Stimulated activated CD4-positive, alpha-beta T cell treated with anti-CD3 and anti-CD28 coated beads, Interleukin-4, amount 100 ng/mL, for 4 hours (primary cell): ENCODE measurements at regions not wholly inside any gene's neighbourhood (a gene's known extent, or its start where the extent isn't known, plus 50 kb on each side); places are given as distances from the start of the nearest gene placed in this dataset.

Source experiments
- DNase-seq, 2 experiments: peaks; one replicate each; pipeline ENCODE4 v3.0.0-alpha.2; 2020

DNA sequence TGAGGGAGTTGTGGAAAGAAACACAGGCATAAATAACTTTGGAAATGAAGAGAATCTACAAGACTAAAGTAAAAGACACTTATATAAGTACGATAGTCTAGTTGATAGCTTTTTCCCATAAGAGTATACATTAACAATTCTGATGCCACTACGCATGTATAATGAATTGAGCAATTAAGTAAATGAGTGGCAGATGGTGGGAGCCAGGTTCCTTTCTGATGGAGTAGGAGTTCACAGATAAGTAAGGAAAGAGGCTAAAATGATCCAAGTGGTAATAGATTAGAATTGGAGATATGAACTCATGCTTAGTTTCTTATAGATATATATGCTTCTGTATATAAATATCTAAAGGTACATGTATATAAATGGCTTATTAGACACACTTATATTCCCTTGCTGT is 368.3 kb downstream of the FAM181B start:
- DNase-seq: no peak

DNA sequence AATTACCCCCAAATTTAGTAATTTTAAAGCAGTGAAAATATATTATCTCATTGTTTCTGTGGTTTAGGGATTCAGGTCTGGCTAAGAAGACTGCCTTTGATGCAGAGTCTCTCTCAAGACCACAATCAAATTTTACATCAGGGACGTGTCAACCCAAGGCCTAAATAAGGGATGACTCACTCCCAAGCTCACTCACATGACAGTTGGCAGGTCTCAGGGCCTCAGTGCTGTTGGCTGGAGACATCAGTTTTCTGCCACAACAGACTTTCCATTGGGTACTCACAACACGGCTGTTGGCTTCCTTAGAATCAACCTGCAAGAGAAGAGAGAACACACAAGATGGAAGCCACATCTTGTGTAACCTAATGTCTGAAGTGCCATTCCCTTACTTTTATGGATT is 377.3 kb downstream of the FAM181B start:
- DNase-seq: no peak

DNA sequence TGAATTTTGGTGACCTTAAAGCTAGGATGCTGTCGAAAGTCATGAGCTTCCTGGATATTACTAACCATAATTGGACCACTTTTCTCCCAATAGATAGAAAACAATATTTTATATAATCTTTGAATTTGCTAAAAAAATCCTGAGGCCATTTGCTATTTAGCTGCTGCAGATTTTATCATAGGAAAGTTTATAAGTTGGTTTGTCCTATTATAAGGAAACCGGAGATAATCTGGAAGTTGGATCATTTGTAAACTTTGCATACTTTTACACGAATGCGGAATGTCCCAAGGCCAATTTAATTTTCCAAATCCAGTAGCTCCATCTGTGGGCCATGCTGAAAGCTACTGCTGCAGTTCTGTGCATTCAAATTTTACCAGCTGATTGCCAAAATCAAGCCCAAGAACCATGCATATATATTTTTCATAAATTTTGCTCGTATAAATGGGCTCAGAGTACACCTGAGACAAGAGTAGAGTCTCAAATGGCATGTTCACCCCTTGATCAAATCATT is 378.3 kb downstream of the FAM181B start:
- DNase-seq: no peak

DNA sequence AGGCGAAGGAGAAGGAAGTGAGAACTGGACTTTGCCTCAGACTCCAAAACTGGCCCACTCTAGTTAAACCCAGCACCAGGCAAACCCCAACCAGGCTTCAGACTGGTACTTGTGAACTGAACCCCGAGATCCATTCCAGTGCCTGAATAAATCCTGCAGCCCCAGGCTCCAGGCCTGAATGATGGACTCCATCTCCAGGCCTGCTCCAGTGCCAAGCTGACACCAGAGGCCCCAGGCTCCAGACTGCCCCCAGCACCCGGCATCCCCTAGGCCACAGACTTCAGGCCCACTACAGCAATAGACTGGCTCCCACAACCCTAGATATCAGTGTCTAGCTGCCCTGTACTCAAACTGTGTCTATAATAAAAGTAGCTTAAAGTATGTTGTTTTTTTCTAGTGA is 406.8 kb downstream of the FAM181B start:
- DNase-seq: no peak

DNA sequence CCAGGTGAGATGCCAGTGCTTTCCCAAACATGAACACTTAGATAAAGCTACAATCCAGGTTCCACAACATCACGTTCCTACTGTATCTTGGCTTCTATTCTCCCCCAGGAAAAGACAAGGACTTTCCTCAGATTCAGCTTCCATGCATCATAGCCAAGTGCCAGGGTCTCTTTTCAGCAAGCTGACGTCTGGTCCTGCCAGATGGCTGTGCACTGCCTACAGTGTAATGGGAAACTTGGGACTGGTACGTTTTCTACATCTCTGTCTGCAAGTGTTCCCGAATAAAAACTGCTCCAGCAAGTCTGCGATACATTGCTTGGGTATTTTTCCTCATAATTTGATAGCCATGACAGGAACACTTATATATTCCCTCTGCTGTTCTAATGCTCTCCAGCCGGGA is 412.5 kb downstream of the FAM181B start:
- DNase-seq: no peak

DNA sequence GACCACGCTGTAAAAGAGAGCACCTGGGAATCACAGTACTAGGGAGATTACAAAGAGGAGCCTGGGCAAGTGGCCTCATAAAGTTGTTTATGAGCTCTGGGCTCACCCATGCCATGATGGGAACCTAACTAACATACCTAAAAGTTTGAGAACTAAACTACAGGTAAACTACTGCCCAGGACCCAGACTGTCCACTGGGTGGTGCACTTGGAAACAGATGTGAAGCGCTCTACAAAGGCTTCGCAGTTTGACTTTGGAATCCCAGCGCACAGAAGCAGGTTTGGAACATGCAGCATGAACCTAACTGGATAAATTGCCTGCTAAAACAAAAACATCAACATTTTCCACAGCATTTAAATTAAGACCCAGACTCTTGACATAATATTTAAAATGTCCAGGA is 418.6 kb downstream of the FAM181B start:
- no peak for DNase-seq

DNA sequence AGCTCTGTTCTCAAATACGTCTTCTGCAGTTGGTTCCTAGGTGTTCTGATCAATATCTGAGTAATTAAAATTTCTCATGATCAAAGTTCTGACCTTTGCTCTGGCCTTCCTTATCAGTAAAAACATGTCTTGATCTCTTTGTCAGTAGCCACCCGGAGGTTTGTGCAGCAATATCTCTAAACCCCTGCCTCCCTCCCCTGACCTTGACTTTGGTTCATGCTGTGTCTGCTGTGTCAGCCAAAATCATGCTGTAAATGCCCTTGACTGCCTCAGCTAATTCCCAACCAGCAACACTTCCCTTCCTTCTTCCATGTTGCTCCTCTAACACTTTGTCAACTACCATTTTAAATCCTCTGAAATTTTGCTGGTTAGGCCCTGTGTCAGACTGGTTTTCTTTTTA is 424.7 kb downstream of the FAM181B start:
- DNase-seq: no peak

DNA sequence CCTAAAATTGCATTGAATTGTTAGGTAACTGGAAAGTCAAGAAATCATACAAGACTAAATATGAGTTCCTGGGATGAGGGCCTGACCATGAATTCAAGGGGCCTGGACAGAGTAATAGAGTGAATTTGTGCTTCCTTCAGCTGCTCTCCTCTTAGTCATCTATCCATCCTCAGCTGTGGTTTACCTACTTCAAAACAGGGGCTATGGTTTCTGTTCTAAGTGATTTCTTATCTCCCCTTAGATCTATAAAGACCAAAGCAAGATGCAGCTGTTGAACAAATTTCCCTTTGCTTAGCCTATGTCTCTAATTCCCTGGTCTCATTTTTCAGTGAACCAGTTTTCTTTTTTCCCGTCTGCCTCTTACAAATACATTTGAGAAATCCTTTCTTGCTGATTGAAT is 428.5 kb downstream of the FAM181B start:
- DNase-seq: no peak

DNA sequence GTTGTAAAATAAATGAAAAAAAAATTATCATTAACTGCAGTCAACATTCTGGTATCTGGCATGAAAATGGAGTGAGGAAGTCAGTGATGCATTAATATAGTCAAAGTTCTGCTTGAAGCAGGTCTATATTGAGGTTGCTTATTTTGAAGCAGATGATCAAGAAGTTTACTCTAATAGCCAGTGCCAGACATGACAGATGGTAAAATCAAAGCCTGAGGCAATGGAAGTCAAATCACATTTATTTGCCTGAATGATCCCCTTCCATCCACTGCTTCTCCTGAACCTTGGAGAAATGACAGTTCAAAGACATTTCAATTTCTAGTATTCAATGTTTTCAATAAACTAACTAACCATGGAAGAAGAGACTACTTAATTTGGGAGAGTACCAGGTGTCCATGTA is 430.0 kb downstream of the FAM181B start:
- DNase-seq: no peak

DNA sequence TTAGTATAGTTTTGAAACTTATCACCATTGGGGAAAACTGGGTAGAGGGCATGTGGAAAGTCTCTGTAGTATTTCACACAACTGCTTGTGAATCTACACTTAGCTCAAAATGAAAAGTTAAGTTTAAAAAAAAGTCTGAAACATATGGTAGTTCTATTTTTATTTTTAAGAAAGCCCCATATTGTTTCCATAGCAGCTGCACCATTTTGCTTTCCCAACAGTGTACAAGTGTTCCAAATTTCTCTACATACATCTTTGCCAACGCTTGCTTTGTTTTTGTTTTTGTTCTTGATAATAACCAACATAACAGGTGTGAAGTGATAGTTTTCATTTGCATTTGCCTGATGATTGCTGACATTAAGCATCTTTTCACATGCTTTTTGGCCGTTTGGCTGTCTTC is 445.2 kb downstream of the FAM181B start:
- DNase-seq: no peak

DNA sequence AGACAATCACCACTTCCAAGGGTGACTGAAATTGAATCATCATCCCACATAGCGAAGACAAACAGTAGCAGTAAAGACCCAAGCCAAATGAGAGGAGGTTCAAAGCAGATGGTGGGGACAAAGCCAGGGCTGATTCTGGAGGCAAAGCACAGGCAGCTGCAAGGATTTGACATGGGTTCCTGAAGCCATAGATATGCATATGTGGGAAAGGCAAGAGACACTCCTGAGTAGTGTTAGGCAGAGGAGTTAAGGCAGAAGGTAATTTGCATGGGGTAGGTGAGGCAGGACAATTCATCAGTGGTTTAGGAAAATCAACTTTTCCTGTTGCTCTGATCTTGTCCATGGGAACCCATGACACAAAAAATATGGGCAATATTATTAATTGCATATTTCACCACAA is 462.8 kb downstream of the FAM181B start:
- no peak for DNase-seq

DNA sequence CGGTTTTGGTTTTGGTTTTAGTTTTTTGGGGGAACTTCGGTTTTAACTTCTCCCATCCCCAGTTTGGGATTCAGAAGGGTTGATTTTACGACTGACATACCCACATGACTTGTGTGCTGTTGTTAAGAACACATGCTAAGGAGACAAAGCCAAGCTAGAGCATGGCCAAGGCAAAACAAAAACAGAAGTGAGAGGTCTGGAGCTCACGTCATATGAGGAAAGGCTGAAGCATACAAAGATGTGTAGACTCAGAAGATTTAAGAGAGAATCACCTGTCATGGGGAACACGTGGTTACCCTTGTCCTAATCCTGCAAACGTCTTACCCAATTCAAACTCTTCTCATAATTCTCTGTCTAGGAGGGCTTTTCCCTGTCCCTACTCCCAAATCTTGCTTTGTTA is 465.0 kb downstream of the FAM181B start:
- DNase-seq: no peak

DNA sequence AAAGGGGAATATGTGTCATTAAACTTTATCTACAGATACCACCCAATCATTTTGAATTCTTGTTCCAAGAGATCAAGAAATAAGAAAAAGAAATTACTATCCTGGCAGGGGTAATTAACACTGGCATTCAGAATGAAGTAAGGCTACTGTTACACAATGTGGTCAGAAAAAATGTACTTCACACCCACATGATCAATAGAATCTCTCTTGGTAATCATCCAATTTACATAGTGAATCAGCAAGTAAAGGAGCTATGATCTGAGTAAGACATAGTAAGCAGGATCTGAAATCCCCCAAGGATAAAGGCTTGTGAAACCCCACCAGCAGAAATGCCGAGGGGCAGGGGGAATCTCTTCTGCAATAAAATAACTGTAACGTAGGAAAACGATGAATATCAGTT is 466.5 kb downstream of the FAM181B start:
- DNase-seq: no peak

DNA sequence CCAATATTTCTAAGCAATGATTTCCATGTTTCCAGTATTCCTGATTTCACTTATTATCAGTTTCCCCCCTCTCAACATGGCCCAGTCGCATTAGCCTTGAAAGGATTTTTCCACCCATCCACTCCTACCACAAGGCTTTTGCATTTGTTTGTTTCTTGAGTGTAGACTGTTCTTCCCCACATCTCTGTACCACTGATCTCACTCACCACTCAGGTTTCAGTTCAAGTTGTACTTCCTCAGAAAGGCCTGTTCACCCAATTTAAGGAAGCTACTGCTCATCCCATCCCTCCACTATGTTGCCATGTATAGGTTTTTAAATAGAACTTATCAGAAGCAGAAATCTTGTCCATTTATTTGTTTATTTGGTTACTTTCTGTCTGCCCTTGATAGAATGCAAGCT is 472.3 kb downstream of the FAM181B start:
- no peak for DNase-seq

DNA sequence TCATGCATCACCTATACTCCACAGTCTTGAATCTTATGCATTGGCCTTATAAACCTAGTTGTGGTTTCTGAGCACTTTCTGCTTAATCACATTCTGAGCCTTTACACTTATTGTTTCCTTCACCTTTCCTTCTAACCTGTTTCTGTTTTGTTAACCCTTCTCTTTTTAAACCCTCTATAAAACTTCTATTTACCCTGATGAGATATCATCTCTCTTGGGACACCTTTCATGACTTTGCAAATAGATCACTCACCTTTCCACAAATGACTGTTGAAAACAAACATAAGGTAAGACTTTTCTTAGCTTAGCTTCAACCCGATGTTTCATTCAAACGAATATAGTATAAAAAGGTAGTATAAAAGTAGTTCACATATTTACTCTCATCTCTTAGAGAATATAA is 483.6 kb downstream of the FAM181B start:
- no peak for DNase-seq

DNA sequence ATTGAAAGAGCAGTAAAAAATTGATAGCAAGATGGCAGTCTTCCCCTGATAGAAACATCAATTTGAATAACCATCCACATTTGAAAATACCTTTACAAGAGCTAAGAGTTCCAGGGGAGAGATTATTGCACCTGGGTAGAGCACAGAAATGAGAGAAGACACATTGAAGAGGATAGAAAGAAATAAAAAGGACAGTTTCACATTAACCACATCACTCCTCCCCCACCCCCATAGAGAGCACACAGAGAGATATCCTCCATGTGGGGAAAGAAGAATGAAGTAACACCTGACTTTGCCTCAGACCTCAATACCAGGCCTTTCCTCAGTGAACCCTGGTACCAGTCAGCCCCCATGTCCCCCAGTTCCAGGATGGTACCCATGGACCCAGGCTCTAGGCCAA is 486.7 kb downstream of the FAM181B start:
- DNase-seq: no peak

DNA sequence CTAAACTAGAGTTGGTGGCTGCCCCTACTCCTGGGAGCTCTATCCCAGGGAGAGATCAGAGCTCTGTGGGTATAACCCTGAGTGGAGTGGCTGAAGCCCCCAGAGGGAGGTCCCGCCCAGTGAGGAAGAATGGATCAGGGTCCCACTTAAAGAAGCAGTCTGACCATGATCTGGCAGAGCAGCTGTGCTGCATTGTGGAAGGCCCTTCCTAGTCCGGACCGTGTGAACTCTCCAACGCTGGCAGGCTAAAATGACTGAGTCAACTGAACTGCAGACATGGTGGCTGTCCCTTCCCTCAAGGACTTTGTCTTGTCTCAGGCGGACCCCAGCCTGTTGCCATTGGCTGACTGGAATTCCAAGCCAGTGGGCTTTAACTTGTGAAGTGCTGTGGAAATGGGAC is 494.2 kb downstream of the FAM181B start:
- DNase-seq: no peak

DNA sequence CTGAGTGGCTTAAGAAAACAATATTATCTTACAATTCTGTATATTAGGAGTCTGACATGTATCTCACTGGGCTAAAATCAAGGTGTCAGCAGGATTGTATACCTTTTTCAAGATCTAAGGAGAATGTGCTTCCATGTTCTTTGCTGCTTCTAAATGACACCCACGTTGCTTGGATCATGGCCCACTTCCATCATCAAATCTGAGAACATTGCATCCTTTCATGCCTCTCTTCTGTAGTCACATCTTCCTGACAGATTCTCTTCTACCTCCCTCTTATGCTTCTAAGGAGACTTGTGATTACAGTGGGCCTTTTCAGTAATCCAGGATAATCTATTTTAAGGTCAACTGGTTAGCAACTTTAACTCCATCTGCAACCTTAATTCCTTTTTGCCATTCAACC is 499.4 kb downstream of the FAM181B start:
- DNase-seq: no peak

DNA sequence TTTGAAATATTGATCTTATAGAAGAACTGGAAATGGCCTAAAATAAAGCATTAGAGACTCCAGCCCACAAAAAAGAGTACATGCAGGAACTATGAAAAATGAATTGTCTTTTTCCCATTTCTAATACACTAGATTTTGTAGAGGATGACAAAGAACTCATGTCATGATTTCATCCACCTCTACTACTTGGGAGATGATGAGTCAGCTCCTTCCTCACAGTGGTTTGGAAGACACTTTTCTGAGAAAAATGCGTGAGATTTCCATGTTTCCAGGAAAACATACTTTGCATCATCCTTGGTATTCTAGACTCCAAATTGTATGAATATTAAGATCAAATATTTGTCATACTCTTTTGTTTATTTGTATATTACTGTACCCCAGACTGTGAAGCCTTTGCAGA is 500.5 kb downstream of the FAM181B start:
- DNase-seq: no peak

DNA sequence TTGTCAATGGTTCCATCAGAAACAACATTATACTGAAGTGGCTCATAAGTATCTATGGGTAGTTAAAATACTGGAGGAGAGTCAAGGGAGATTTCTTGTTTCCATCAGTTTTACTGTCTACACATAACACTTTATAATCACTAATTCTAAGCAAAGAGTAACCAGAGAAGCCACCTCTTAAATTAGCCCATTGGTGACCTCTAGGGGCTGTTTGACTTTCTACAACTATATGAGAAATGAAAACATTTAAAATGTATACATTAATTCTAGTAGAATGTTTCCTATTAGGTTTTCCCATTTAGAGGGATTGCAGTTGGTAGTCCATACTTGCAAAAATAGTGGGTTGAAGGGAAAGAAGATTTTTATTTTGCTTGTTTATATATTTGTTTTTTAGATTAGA is 504.3 kb downstream of the FAM181B start:
- no peak for DNase-seq

DNA sequence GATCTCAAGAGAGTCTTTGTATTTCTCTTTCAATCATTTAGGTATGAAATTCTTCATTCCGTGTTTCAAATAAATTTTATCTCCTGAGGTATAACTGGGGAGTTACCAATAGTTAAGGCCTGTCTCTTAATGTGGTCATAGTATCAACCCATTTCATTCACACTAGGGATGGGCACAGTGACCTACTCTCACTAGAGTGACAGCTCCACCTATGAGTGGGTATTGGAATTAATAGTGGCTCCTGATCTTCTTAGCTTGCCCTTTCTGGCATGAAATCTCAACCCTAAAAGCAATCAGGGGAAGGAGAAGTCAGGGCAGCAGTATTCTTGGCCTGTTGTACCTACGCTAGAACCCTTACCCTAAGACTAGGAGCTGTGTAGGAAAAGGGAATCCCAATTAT is 507.7 kb downstream of the FAM181B start:
- DNase-seq: no peak

DNA sequence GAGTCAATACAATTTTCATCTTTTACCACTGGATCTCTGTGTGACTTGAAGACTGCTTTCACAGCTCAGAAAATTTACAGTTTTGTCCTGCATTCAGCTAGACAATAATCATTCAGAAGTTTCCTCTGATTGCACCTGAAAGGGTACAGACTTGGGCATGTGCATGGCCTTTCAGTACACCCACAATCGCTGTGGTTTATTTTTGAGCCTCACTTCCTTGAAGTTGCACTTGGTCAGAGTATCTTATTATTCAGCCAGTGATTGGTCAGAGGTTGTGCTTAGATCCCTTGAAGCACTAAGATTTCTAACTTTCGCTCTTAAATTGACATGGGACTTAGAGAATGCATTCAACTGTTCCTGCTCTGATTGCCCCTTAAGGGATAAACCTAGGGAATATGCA is 508.2 kb downstream of the FAM181B start:
- no peak for DNase-seq

DNA sequence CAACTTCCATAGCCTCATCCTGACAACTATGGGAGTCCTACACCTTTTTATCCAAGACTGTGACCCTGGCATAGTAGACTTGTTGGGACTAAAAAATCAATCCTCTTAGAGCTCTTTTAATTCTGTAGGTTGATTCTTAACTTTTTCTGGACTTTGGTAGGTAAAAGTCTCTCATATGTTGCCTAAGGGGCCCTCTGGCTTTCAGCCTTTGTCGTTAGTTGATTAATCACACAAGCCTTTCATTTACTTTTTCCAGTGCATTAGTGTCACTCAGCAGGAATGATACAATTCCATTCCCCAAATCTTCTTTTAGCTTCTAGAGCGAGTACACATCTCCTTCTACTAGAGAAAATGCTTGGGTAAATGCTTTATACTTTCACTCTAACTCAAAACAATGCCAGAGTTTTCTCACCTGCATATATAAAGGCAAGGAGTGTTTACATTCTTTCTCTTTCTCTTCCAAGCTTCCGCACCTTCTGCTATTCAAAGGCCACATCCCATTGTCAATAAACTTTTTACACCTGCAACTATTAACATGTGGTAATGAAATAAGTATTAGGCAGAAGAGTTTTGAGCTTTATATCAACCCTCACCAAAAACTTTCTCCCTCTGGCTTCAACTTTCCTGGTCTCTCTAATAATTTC is 516.6 kb downstream of the FAM181B start:
- DNase-seq: no peak

DNA sequence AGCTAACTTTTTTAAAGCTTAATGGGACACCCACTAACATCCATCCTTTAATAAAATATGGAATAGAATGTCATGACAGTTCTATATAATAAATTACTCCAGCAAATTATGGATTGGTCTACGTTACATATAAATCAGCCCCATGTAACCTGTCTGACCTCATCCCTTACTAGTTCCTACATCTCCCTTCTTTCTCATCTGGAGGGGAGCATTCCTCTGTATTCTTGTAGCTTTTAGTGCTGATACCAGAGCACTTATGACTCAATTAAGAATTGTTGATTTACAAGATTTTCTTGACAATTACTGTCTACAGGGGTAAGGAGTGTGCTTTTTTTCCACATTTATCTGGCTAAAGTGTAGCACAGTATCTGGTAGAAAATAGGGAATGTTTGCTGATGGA is 523.7 kb downstream of the FAM181B start:
- no peak for DNase-seq

DNA sequence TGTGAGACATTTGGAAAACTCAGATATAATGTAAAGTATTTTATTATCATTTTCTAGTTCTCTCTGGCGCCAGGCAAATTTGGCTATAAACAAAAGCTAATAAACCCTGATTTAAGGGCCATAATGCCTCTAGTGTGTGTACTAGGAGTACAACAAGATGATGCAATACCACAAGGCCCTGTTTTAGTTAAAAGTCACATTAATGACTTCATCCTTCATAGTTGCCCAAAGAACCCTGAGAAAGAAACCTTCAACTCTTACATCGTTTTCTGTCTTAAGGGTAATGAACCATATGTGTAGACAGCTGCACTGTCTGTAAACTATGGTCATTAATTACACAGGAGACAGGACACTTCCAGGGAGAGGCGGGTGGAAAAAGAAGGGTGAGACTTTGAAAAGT is 538.4 kb downstream of the FAM181B start:
- no peak for DNase-seq

DNA sequence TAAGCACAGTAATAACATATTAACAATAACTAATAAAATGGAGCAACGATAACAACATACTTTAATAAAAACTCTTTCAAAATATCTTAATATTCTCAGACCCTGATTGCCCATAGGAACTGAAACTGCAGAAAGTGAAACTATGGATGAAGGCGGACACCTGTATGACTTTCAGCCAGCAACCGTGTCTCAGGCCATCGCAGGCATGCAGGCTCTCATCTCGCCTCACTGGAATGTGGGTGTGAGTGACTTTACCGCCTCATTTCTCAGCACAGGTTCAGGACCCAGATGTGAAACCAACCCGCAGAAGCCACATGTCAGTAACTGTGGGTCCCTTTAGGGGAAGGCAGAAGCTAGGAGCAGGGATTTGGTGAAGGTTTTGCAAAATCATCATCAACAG is 539.1 kb downstream of the FAM181B start:
- DNase-seq: no peak
